SK-N-SH (cell line): ENCODE measurements at regions not wholly inside any gene's neighbourhood (a gene's known extent, or its start where the extent isn't known, plus 50 kb on each side); places are given as distances from the start of the nearest gene placed in this dataset.

Experiments
- CTCF ChIA-PET: fragments of 300-600, 350-600 bp; formaldehyde crosslinking; extraction: SDS; loops from one replicate; lab custom pipeline; 2021; lab: Yijun Ruan, JAX
- POLR2A ChIA-PET: fragments of 350-600 bp; sonication (Branson Sonifier 250); formaldehyde crosslinking; extraction: SDS; loops from one replicate; lab custom pipeline; 2020; ENCODE audit warnings: antibody characterized with exemption, inconsistent platforms; lab: Yijun Ruan, JAX
- DNase-seq: peaks from one replicate; pipeline ENCODE4 v3.0.0; 2012
- H2AFZ ChIP-seq: fragments of 200-600 bp; sonication (generic); 2 replicates; pipeline ENCODE4 v1.8.1; 2016; ENCODE audit warnings: antibody characterized with exemption, mild to moderate bottlenecking, low read depth
- H3F3A ChIP-seq: fragments of 200-600 bp; sonication (generic); replicated peaks from 2 replicates; pipeline ENCODE3; 2016; ENCODE audit warnings: antibody characterized with exemption, mild to moderate bottlenecking; ENCODE audit not compliant: insufficient read depth
- H3K27ac ChIP-seq, 2 experiments: fragments of 200-500 bp in 1 of 2; fragments of 200-600 bp in 1 of 2; sonication (Bioruptor generic) in 1 of 2; sonication (generic), shearing (Covaris generic) in 1 of 2; 2 replicates each; pipeline versions ENCODE4 v1.5.1 to v1.6.1; 2014 to 2016; ENCODE audit warnings: low read depth in 2 of 2, inconsistent platforms in 1 of 2, low read length in 1 of 2, mild to moderate bottlenecking in 1 of 2, mixed read lengths in 1 of 2
- H3K27me3 ChIP-seq: fragments of 200-600 bp; sonication (generic), shearing (Covaris generic); 2 replicates; pipeline ENCODE4 v1.6.1; 2016; ENCODE audit warnings: mixed run types; ENCODE audit not compliant: insufficient read depth
- H3K36me3 ChIP-seq, 2 experiments: fragments of 200-500 bp in 1 of 2; fragments of 200-600 bp in 1 of 2; sonication (Bioruptor generic) in 1 of 2; sonication (generic) in 1 of 2; replicated peaks in 1 of 2; 2 replicates each; pipeline versions ENCODE3 to v1.5.1; 2014 to 2016; ENCODE audit warnings: low read length in 1 of 2, mild to moderate bottlenecking in 1 of 2; ENCODE audit not compliant: insufficient read depth in 2 of 2, control insufficient read depth in 1 of 2
- H3K4me1 ChIP-seq, 2 experiments: fragments of 200-500 bp in 1 of 2; fragments of 200-600 bp in 1 of 2; sonication (Bioruptor generic) in 1 of 2; sonication (generic), shearing (Covaris generic) in 1 of 2; 2 replicates each; pipeline versions ENCODE4 v1.5.1 to v1.6.1; 2014 to 2016; ENCODE audit warnings: low read depth in 1 of 2, low read length in 1 of 2, mixed run types in 1 of 2; ENCODE audit not compliant: insufficient read depth in 2 of 2, control insufficient read depth in 1 of 2
- H3K4me2 ChIP-seq: fragments of 200-600 bp; sonication (generic), shearing (Covaris generic); 2 replicates; pipeline ENCODE4 v1.6.1; 2017; ENCODE audit warnings: mixed run types
- H3K4me3 ChIP-seq, 2 experiments: fragments of 200-500 bp in 1 of 2; fragments of 200-600 bp in 1 of 2; sonication (Bioruptor generic) in 1 of 2; sonication (generic), shearing (Covaris generic) in 1 of 2; 2 replicates each; pipeline versions ENCODE4 v1.5.1 to v1.8.1; 2014 to 2016; ENCODE audit warnings: low read depth in 2 of 2, inconsistent platforms in 1 of 2, low read length in 1 of 2, mild to moderate bottlenecking in 1 of 2, mixed read lengths in 1 of 2, moderate library complexity in 1 of 2
- H3K79me2 ChIP-seq: fragments of 200-600 bp; sonication (generic); 2 replicates; pipeline ENCODE4 v1.8.1; 2017; ENCODE audit warnings: mild to moderate bottlenecking; ENCODE audit not compliant: insufficient read depth
- H3K9ac ChIP-seq: fragments of 200-600 bp; sonication (generic); 2 replicates; pipeline ENCODE4 v1.6.1; 2017; ENCODE audit warnings: mixed run types
- H3K9me2 ChIP-seq: fragments of 200-600 bp; sonication (generic); 2 replicates; pipeline ENCODE4 v1.6.1; 2017; ENCODE audit warnings: mixed run types
- H3K9me3 ChIP-seq: fragments of 200-600 bp; sonication (generic); 2 replicates; pipeline ENCODE4 v1.6.1; 2017; ENCODE audit warnings: mixed run types, mild to moderate bottlenecking, moderate library complexity
- H4K20me1 ChIP-seq: fragments of 200-600 bp; sonication (generic); 2 replicates; pipeline ENCODE4 v1.6.1; 2017; ENCODE audit warnings: mild to moderate bottlenecking, mixed run types; ENCODE audit not compliant: insufficient read depth
- ELF1 ChIP-seq: IDR thresholded peaks from 2 replicates; pipeline ENCODE4 v1.4.0; 2012
- EP300 ChIP-seq, 2 experiments: IDR thresholded peaks; 2 replicates each; pipeline versions ENCODE4 v1.4.0 to v1.6.1; 2012; ENCODE audit warnings: borderline replicate concordance in 1 of 2, low read depth in 1 of 2, low read length in 1 of 2
- FOSL2 ChIP-seq: IDR thresholded peaks from 2 replicates; pipeline ENCODE4 v1.4.0; 2012; ENCODE audit warnings: low read depth, mild to moderate bottlenecking, moderate library complexity, borderline replicate concordance
- FOXJ3 ChIP-seq: sonication (generic); formaldehyde crosslinking; IDR thresholded peaks from 2 replicates; pipeline ENCODE4 v1.5.1; 2020; ENCODE audit warnings: mild to moderate bottlenecking, missing genetic modification reagents
- GABPA ChIP-seq: IDR thresholded peaks from 2 replicates; pipeline ENCODE4 v1.4.0; 2012; ENCODE audit warnings: low read depth, mild to moderate bottlenecking
- MAX ChIP-seq: IDR thresholded peaks from 2 replicates; pipeline ENCODE4 v1.4.0; 2012; ENCODE audit warnings: low read depth
- MEF2A ChIP-seq: IDR thresholded peaks from 2 replicates; pipeline ENCODE4 v1.4.0; 2012; ENCODE audit warnings: low read depth, borderline replicate concordance
- MXI1 ChIP-seq: IDR thresholded peaks from 2 replicates; pipeline ENCODE4 v1.6.1; 2012; ENCODE audit warnings: mild to moderate bottlenecking, low read depth, low read length, improper control_type of control experiment
- RAD21 ChIP-seq: IDR thresholded peaks from 2 replicates; pipeline ENCODE4 v1.6.1; 2012; ENCODE audit warnings: mild to moderate bottlenecking, low read length
- RCOR1 ChIP-seq: fragments of 150-350 bp; IDR thresholded peaks from 2 replicates; pipeline ENCODE4 v1.6.1; 2017; ENCODE audit warnings: antibody characterized with exemption, low read length
- RFX5 ChIP-seq: IDR thresholded peaks from 2 replicates; pipeline ENCODE4 v1.6.1; 2012; ENCODE audit warnings: mild to moderate bottlenecking, improper control_type of control experiment, low read length
- RXRA ChIP-seq: IDR thresholded peaks from 2 replicates; pipeline ENCODE4 v1.4.0; 2012; ENCODE audit warnings: low read depth, mild to moderate bottlenecking, borderline replicate concordance
- SIN3A ChIP-seq: IDR thresholded peaks from 2 replicates; pipeline ENCODE4 v1.6.1; 2012; ENCODE audit warnings: low read depth, mild to moderate bottlenecking, low read length, moderate library complexity, borderline replicate concordance
- SMC3 ChIP-seq: IDR thresholded peaks from 2 replicates; pipeline ENCODE4 v1.6.1; 2012; ENCODE audit warnings: low read depth, low read length, improper control_type of control experiment
- TAF1 ChIP-seq: IDR thresholded peaks from 2 replicates; pipeline ENCODE4 v1.6.1; 2012; ENCODE audit warnings: low read depth, mild to moderate bottlenecking, low read length, moderate library complexity, borderline replicate concordance
- TEAD4 ChIP-seq: IDR thresholded peaks from 2 replicates; pipeline ENCODE4 v1.4.0; 2012; ENCODE audit warnings: mild to moderate bottlenecking, borderline replicate concordance; ENCODE audit not compliant: insufficient read depth
- ZBTB33 ChIP-seq: IDR thresholded peaks from 2 replicates; pipeline ENCODE4 v1.4.0; 2012; ENCODE audit warnings: low read depth, borderline replicate concordance
- WGBS: methylation state at CpG from one replicate; pipeline ENCODE4 v1.1.6; 2017; ENCODE audit warnings: low lambda C conversion rate; 5-methylcytosine and 5-hydroxymethylcytosine counted together
- TF ChIP-seq, protein P1 (sequence below): fragments of 200-600 bp; sonication (generic); IDR thresholded peaks from 2 replicates; pipeline ENCODE4 v1.6.1; 2017; ENCODE audit warnings: antibody characterized with exemption, mild to moderate bottlenecking, moderate library complexity
- TF ChIP-seq, protein P2 (sequence below): IDR thresholded peaks from 2 replicates; pipeline ENCODE4 v1.4.0; 2012; ENCODE audit warnings: low read depth, borderline replicate concordance

GRCh38 chr15:62344806-62345539 lies 179.9 kb upstream of the C2CD4B start:
- no peaks in the 10 kb centered on the region for H3K79me2 ChIP-seq
- ChIA-PET CTCF (interaction anchor here (0.5 to 2.8 kb wide), 20 partner anchors 8 to 421 kb away, joined by 3 to 14 read pairs (median 4); no protein-coding TSS in a partner anchor), POLR2A (no interaction called here)
- H3K9ac ChIP-seq: no peak overlapping the region
- H3K4me1 ChIP-seq: no peaks in the 10 kb centered on the region
- no peak overlapping the region; a peak in 1 of 4 replicates for H3K4me3 ChIP-seq
- no peak for TF ChIP-seq RCOR1
- TF ChIP-seq RAD21: peak; percentile 64
- no peak for TF ChIP-seq MAX
- peak; percentile 34 for TF ChIP-seq SMC3
- TF ChIP-seq, protein P1, sequence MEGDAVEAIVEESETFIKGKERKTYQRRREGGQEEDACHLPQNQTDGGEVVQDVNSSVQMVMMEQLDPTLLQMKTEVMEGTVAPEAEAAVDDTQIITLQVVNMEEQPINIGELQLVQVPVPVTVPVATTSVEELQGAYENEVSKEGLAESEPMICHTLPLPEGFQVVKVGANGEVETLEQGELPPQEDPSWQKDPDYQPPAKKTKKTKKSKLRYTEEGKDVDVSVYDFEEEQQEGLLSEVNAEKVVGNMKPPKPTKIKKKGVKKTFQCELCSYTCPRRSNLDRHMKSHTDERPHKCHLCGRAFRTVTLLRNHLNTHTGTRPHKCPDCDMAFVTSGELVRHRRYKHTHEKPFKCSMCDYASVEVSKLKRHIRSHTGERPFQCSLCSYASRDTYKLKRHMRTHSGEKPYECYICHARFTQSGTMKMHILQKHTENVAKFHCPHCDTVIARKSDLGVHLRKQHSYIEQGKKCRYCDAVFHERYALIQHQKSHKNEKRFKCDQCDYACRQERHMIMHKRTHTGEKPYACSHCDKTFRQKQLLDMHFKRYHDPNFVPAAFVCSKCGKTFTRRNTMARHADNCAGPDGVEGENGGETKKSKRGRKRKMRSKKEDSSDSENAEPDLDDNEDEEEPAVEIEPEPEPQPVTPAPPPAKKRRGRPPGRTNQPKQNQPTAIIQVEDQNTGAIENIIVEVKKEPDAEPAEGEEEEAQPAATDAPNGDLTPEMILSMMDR: peak; percentile 61
- no peak overlapping the region for H3K27ac ChIP-seq
- H3K27me3 ChIP-seq: no peaks in the 10 kb centered on the region
- H3K36me3 ChIP-seq: no peaks in the 10 kb centered on the region
- H4K20me1 ChIP-seq: no peaks in the 10 kb centered on the region
- 75% methylated on average over 21 of the region's 21 CpGs for WGBS
- no peak overlapping the region for H3K4me2 ChIP-seq
- DNase-seq: peak; percentile 76
- H2AFZ ChIP-seq: no peak overlapping the region
- H3K9me3 ChIP-seq: no peaks in the 10 kb centered on the region
- no peaks in the 10 kb centered on the region for H3F3A ChIP-seq
- H3K9me2 ChIP-seq: no peaks in the 10 kb centered on the region

DNA sequence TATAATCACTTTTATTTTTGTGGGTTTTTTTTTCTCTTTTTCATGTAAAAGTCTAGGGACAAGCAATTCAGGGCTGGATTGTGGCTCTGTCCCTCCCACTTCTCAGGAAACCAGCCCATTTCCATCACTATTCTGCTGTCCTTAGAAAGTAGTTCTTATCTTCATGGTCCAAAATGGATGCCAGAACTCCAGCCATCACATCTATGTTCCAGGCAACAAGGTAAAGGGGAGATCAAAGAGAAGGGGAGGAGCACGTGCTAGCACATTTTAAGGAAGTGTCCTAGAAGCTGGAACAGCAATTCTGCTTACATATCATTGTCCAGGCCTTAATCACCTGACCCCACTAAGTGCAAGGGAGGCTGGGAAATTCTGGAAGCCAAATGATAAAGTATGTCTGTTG lies 181.1 kb upstream of the C2CD4B start:
- H3K9ac ChIP-seq: no peak overlapping the region
- no peak overlapping the region for H3K4me2 ChIP-seq
- ChIA-PET CTCF (interaction anchor here (0.8 to 2.8 kb wide), 3 partner anchors 7 to 20 kb away, joined by 3 to 14 read pairs (median 4); no protein-coding TSS in a partner anchor), POLR2A (no interaction called here)
- H3K4me1 ChIP-seq: no peaks in the 10 kb centered on the region
- H3K79me2 ChIP-seq: no peaks in the 10 kb centered on the region
- H3K9me3 ChIP-seq: no peaks in the 10 kb centered on the region
- H3K9me2 ChIP-seq: no peaks in the 10 kb centered on the region
- no peak for DNase-seq
- H4K20me1 ChIP-seq: no peaks in the 10 kb centered on the region
- no peak for TF ChIP-seq RXRA
- TF ChIP-seq GABPA: no peak
- TF ChIP-seq TAF1: no peak
- TF ChIP-seq RAD21: no peak
- no peak for TF ChIP-seq MXI1
- TF ChIP-seq, protein P1: no peak
- TF ChIP-seq MAX: no peak
- TF ChIP-seq, protein P2, sequence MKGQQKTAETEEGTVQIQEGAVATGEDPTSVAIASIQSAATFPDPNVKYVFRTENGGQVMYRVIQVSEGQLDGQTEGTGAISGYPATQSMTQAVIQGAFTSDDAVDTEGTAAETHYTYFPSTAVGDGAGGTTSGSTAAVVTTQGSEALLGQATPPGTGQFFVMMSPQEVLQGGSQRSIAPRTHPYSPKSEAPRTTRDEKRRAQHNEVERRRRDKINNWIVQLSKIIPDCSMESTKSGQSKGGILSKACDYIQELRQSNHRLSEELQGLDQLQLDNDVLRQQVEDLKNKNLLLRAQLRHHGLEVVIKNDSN: no peak
- no peak for TF ChIP-seq ZBTB33
- TF ChIP-seq SIN3A: no peak
- TF ChIP-seq MEF2A: no peak
- no peak for TF ChIP-seq RFX5
- no peak for TF ChIP-seq FOXJ3 (CRISPR knock-in tag)
- TF ChIP-seq EP300 (IDR thresholded peaks at IDR 0.05; ENCODE audit: borderline replicate concordance in 1 of 2, low read depth in 1 of 2, low read length in 1 of 2): no peak
- TF ChIP-seq FOSL2: no peak
- TF ChIP-seq TEAD4: no peak
- TF ChIP-seq ELF1: no peak
- H3K27me3 ChIP-seq: no peaks in the 10 kb centered on the region
- H3K4me3 ChIP-seq: no peak overlapping the region
- no peak overlapping the region for H3K27ac ChIP-seq
- no peaks in the 10 kb centered on the region for H3F3A ChIP-seq
- no peak overlapping the region for H2AFZ ChIP-seq
- no peaks in the 10 kb centered on the region for H3K36me3 ChIP-seq
- 31% methylated on average over 1 of the region's 1 CpG for WGBS
